ENCODE measurements at regions not wholly inside any gene's neighbourhood (a gene's known extent, or its start where the extent isn't known, plus 50 kb on each side); places are given as distances from the start of the nearest gene placed in this dataset.

DNA sequence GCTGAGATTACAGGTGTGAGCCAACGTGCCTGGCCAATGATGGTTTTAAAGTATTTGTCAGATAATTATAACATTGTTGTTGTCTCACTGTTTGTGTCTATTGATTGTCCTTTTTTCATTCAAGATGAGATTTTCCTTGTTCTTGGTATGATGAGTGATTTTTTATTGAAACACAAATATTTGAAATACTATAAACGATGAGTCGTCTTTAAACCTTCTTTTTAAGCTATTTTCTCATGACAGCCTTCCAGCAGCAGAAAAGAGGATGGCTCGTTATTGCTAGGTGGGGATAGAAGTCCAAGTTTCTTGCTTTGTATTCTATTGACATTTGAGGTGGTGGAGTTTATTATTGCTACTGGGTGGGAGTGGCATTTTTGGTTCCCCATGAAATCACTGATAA, 61.7 kb upstream of the MDFIC2 start:
- Mint-ChIP-seq H3K4me3 (ENCODE audit: low read depth) (no peak overlapping the region), H3K9me3 (no peaks in the 10 kb centered on the region), H3K4me1 (ENCODE audit: low read depth) (no peaks in the 10 kb centered on the region), H3K36me3 (ENCODE audit: low read depth) (no peaks in the 10 kb centered on the region), H3K27me3 (ENCODE audit: low read depth) (no peaks in the 10 kb centered on the region), H3K27ac (no peak overlapping the region)
- intact Hi-C loops (cut with micrococcal nuclease) = no loop called here
- DNase-seq (ENCODE audit: low spot score) = no peak
